Fibroblast of pulmonary artery (primary cell): ENCODE measurements at regions not wholly inside any gene's neighbourhood (a gene's known extent, or its start where the extent isn't known, plus 50 kb on each side); places are given as distances from the start of the nearest gene placed in this dataset.
A peak's percentile ranks its signal among the peaks of the same experiment; 100 is the strongest.

Experiments
- DNase-seq: peaks from one replicate; pipeline ENCODE4 v3.0.0-alpha.2; 2010; ENCODE audit warnings: low read depth
- H3K4me3 ChIP-seq: replicated peaks from 2 replicates; pipeline ENCODE4 v1.5.1; 2011; ENCODE audit warnings: low read depth, mild to moderate bottlenecking, control low read depth, low read length, moderate library complexity
- CTCF ChIP-seq: IDR thresholded peaks from 2 replicates; pipeline ENCODE4 v1.5.1; 2011; ENCODE audit warnings: mild to moderate bottlenecking, control low read depth, low read length, inconsistent platforms; ENCODE audit errors: missing control alignments

DNA sequence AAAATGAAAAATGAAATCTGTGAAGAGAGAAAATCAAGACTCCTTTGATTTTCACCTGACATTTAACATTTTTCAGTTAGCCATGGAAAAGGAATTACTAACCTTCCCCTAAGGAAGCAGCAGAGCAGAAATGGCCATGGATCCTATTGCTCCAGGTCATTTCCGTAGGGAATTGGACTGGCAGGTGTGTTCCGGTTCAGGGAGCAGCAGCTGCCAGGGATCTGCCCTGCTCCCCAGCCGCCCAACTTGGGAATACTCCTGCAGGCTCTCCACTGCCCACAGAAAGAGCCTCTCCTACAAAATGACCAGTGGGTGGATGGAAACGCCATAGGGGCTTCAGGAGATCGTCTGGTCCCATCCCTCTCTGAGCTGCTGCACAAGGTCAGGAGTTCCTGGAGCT is 86.0 kb upstream of the MAPK4 start:
- H3K4me3 ChIP-seq = no peak overlapping the region
- no peak for TF ChIP-seq CTCF
- DNase-seq = no peak

DNA sequence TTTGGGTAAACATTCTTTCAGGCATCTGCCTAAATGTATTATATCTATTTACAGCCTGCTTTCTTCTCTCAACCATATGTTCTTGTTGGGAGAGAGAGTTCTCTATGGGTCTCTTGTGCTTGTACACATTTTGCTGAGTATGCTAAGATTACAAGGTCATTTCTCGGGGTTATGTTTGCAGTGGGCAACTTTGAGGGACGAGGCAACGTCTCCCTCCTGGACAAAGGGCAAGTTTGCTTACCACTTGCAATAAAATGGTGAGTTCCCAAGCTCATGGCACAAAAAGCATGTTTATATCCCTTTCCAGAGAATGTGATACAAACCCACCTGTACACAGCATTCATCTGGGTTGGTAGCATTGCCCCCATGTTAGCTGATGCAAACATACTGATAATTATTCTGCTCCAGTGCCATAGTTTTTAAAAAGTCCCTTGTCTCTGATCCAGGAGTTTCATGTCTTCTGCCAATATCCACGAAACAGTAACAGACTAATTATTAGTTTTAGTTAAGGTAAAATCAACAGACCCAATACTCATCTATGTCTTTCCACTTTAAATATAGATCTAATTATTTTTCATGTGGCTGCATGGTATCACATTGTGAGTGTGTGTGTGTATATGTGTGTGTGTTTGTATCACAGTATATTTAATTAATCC is 84.2 kb upstream of the MAPK4 start:
- no peak for TF ChIP-seq CTCF
- H3K4me3 ChIP-seq = no peak overlapping the region
- no peak for DNase-seq

GRCh38 chr18:50492097-50492496 is 67.8 kb upstream of the MAPK4 start:
- no peak for DNase-seq
- no peak overlapping the region for H3K4me3 ChIP-seq
- TF ChIP-seq CTCF = no peak

GRCh38 chr18:50494569-50494968 is 65.3 kb upstream of the MAPK4 start:
- no peak overlapping the region for H3K4me3 ChIP-seq
- TF ChIP-seq CTCF = no peak
- DNase-seq = no peak

- no peak for TF ChIP-seq CTCF
- no peak for DNase-seq
Observed at GRCh38 chr18:50506362-50506761, 53.5 kb upstream of the MAPK4 start.

DNA sequence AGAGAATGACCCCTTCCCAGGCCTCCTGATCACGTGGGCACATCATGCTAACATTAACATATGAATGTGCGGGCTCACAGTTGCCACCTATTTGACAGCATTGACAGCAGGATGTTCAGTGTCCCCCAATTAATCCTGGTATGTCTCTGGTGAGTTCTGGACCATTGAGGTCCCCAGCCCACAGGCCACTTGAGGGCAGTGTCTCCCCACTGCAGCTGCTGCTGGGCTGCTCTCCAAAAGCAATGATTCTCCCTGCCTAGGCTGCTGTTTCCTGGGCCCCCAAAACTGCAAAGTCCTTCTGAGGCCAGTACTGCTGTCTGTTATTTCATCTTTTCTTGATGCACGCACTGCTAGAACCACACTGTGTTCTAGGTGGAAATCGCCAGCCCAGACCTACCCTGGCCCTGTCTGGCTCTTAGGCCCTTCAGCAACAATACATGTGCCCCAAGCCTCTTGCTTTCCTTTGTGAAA is 52.7 kb upstream of the MAPK4 start:
- peak; percentile 38 for DNase-seq
- TF ChIP-seq CTCF = peak; percentile 55

More at GRCh38 chr18:50506362-50506761, 53.5 kb upstream of the MAPK4 start:
- H3K4me3 ChIP-seq = no peak overlapping the region

GRCh38 chr18:50508228-50508627 is 51.7 kb upstream of the MAPK4 start:
- H3K4me3 ChIP-seq = no peak overlapping the region
- no peak for DNase-seq
- TF ChIP-seq CTCF = no peak

More for the DNA sequence above, 52.7 kb upstream of the MAPK4 start:
- no peak overlapping the region for H3K4me3 ChIP-seq
